MM.1S (cell line): ENCODE measurements at regions not wholly inside any gene's neighbourhood (a gene's known extent, or its start where the extent isn't known, plus 50 kb on each side); places are given as distances from the start of the nearest gene placed in this dataset.

Experiments used
- EZH2 ChIP-seq: fragments of 300-600 bp; sonication (generic); optimal IDR thresholded peaks from 2 replicates; pipeline ENCODE3; 2017; ENCODE audit warnings: low read depth, mild to moderate bottlenecking, antibody characterized with exemption, low read length, mixed read lengths
- EZH2phosphoT487 ChIP-seq: fragments of 300-600 bp; sonication (generic); IDR thresholded peaks from 2 replicates; pipeline ENCODE4 v1.6.1; 2018; ENCODE audit warnings: antibody characterized with exemption, low read length
- TF ChIP-seq, protein P1 (sequence below): fragments of 300-600 bp; sonication (generic); IDR thresholded peaks from 2 replicates; pipeline ENCODE4 v1.5.1; 2016; ENCODE audit warnings: antibody characterized with exemption, low read length, mixed read lengths

- TF ChIP-seq, protein P1, sequence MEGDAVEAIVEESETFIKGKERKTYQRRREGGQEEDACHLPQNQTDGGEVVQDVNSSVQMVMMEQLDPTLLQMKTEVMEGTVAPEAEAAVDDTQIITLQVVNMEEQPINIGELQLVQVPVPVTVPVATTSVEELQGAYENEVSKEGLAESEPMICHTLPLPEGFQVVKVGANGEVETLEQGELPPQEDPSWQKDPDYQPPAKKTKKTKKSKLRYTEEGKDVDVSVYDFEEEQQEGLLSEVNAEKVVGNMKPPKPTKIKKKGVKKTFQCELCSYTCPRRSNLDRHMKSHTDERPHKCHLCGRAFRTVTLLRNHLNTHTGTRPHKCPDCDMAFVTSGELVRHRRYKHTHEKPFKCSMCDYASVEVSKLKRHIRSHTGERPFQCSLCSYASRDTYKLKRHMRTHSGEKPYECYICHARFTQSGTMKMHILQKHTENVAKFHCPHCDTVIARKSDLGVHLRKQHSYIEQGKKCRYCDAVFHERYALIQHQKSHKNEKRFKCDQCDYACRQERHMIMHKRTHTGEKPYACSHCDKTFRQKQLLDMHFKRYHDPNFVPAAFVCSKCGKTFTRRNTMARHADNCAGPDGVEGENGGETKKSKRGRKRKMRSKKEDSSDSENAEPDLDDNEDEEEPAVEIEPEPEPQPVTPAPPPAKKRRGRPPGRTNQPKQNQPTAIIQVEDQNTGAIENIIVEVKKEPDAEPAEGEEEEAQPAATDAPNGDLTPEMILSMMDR = no peak
- TF ChIP-seq EZH2phosphoT487 (no peak), EZH2 (no peak)
Measured at GRCh38 chr2:228847684-228848083, 423.4 kb downstream of the PID1 start.
